DND-41 (cell line): ENCODE measurements at regions not wholly inside any gene's neighbourhood (a gene's known extent, or its start where the extent isn't known, plus 50 kb on each side); places are given as distances from the start of the nearest gene placed in this dataset.

ENCODE experiments used
- CTCF ChIP-seq: IDR thresholded peaks from 2 replicates; pipeline ENCODE4 v1.5.1; 2012; ENCODE audit warnings: borderline replicate concordance, low read length, moderate library complexity, mild to moderate bottlenecking; ENCODE audit not compliant: poor library complexity, severe bottlenecking; ENCODE audit errors: extremely low read depth
- EZH2 ChIP-seq: IDR thresholded peaks from 3 replicates; pipeline ENCODE4 v1.6.1; 2012; ENCODE audit warnings: borderline replicate concordance, low read depth, mild to moderate bottlenecking, moderate library complexity, low read length, inconsistent platforms; ENCODE audit not compliant: severe bottlenecking

- TF ChIP-seq CTCF (no peak), EZH2 (no peak)
Observed at GRCh38 chr14:44700184-44700583, 193.1 kb upstream of the FSCB start.
